Endothelial cell of umbilical vein (primary cell): ENCODE measurements at regions not wholly inside any gene's neighbourhood (a gene's known extent, or its start where the extent isn't known, plus 50 kb on each side); places are given as distances from the start of the nearest gene placed in this dataset.

ENCODE experiments used
- BruUV-seq: library from RNA; stranded (reverse); fragments of 400-500 nt; replicated peaks from 2 replicates; lab custom pipeline; 2021; lab: Mats Ljungman, UMichigan
- CTCF ChIA-PET: fragments of 300-600, 350-600 bp; sonication (Branson Sonifier 250); formaldehyde crosslinking; loops from one replicate; lab custom pipeline; 2021; ENCODE audit warnings: antibody characterized with exemption, inconsistent platforms; lab: Charles Lee
- POLR2A ChIA-PET: fragments of 300-600, 350-600 bp; sonication (Branson Sonifier 250); formaldehyde crosslinking; loops from one replicate; lab custom pipeline; 2021; ENCODE audit warnings: antibody characterized with exemption, inconsistent platforms; lab: Charles Lee
- DNase-seq: peaks from one replicate; pipeline ENCODE4 v3.0.0-alpha.2; 2011; ENCODE audit warnings: low read depth, low spot score
- FAIRE-seq: peaks from 2 replicates; lab custom pipeline; 2011; peaks lifted over from hg19 to GRCh38; lab: Jason Lieb, UNC
- H2AFZ ChIP-seq: 2 replicates; pipeline ENCODE4 v1.6.0; 2012; ENCODE audit warnings: low read depth, low read length, control low read depth, inconsistent platforms
- H3K27ac ChIP-seq: 2 replicates; pipeline ENCODE4 v1.5.1; 2011; ENCODE audit warnings: low read depth, mild to moderate bottlenecking, control low read depth, low read length, moderate library complexity; ENCODE audit not compliant: insufficient read depth
- H3K27me3 ChIP-seq, 2 experiments: 2 replicates each; pipeline versions ENCODE4 v1.6.0 to v1.6.1; 2011; ENCODE audit warnings: low read length in 2 of 2, mixed read lengths in 1 of 2; ENCODE audit not compliant: control insufficient read depth in 2 of 2, insufficient read depth in 2 of 2
- H3K36me3 ChIP-seq, 2 experiments: 2 replicates in 1 of 2; 3 replicates in 1 of 2; pipeline ENCODE4 v1.5.1; 2011; ENCODE audit warnings: low read length in 2 of 2, mild to moderate bottlenecking in 1 of 2, moderate library complexity in 1 of 2; ENCODE audit not compliant: control insufficient read depth in 2 of 2, insufficient read depth in 2 of 2; ENCODE audit errors: extremely low read depth in 1 of 2
- H3K4me1 ChIP-seq: 3 replicates; pipeline ENCODE4 v1.5.1; 2011; ENCODE audit warnings: mild to moderate bottlenecking, low read length; ENCODE audit not compliant: control insufficient read depth, insufficient read depth; ENCODE audit errors: extremely low read depth
- H3K4me2 ChIP-seq: 2 replicates; pipeline ENCODE4 v1.6.1; 2011; ENCODE audit warnings: low read length, control low read depth, mixed read lengths; ENCODE audit not compliant: insufficient read depth
- H3K4me3 ChIP-seq, 3 experiments: fragments of 200-600 bp in 1 of 3; sonication (generic), shearing (Covaris generic) in 1 of 3; replicated peaks in 1 of 3; 2 replicates each; pipeline ENCODE4 v1.5.1; 2011 to 2016; ENCODE audit warnings: control low read depth in 3 of 3, low read length in 3 of 3, mild to moderate bottlenecking in 2 of 3, inconsistent platforms in 1 of 3, low read depth in 1 of 3, moderate library complexity in 1 of 3; ENCODE audit not compliant: insufficient read depth in 1 of 3
- H3K79me2 ChIP-seq: 2 replicates; pipeline ENCODE4 v1.6.0; 2012; ENCODE audit warnings: low read length, inconsistent platforms; ENCODE audit not compliant: control insufficient read depth, insufficient read depth
- H3K9ac ChIP-seq: replicated peaks from 2 replicates; pipeline ENCODE3; 2011; ENCODE audit warnings: low read length, control low read depth; ENCODE audit not compliant: insufficient read depth; ENCODE audit errors: extremely low read depth
- H3K9me1 ChIP-seq: replicated peaks from 3 replicates; pipeline ENCODE4 v1.6.0; 2011; ENCODE audit warnings: mild to moderate bottlenecking, low read length; ENCODE audit not compliant: control insufficient read depth, insufficient read depth; ENCODE audit errors: extremely low read depth
- H3K9me3 ChIP-seq: replicated peaks from 2 replicates; pipeline ENCODE4 v1.5.1; 2012; ENCODE audit warnings: low read length, inconsistent platforms; ENCODE audit not compliant: control insufficient read depth, insufficient read depth
- H4K20me1 ChIP-seq: replicated peaks from 2 replicates; pipeline ENCODE3; 2011; ENCODE audit warnings: mild to moderate bottlenecking, low read length; ENCODE audit not compliant: control insufficient read depth, insufficient read depth; ENCODE audit errors: extremely low read depth
- CTCF ChIP-seq, 2 donors: IDR thresholded peaks; 1 replicate in 1 of 2; 2 replicates in 1 of 2; pipeline ENCODE4 v1.5.1; 2011; ENCODE audit warnings: low read length in 2 of 2, mild to moderate bottlenecking in 2 of 2, moderate library complexity in 2 of 2, control low read depth in 1 of 2, inconsistent platforms in 1 of 2, low read depth in 1 of 2; ENCODE audit not compliant: insufficient read depth in 1 of 2; ENCODE audit errors: extremely low read depth in 1 of 2
- EZH2 ChIP-seq: IDR thresholded peaks from 2 replicates; pipeline ENCODE4 v1.6.1; 2012; ENCODE audit warnings: borderline replicate concordance, low read depth, mild to moderate bottlenecking, moderate library complexity, low read length, inconsistent platforms; ENCODE audit not compliant: severe bottlenecking
- FOS ChIP-seq: IDR thresholded peaks from 2 replicates; pipeline ENCODE4 v1.6.1; 2011; ENCODE audit warnings: mild to moderate bottlenecking, low read length, moderate library complexity, borderline replicate concordance; ENCODE audit not compliant: insufficient read depth
- GATA2 ChIP-seq: IDR thresholded peaks from 2 replicates; pipeline ENCODE4 v1.7.0; 2011; ENCODE audit warnings: low read depth, mild to moderate bottlenecking, moderate library complexity, mixed read lengths, low read length; ENCODE audit not compliant: insufficient read length, insufficient read depth
- JUN ChIP-seq: IDR thresholded peaks from 2 replicates; pipeline ENCODE4 v1.6.1; 2011; ENCODE audit warnings: borderline replicate concordance, low read depth; ENCODE audit not compliant: insufficient read length, insufficient read depth
- POLR2A ChIP-seq: IDR thresholded peaks from 2 replicates; pipeline ENCODE4 v1.6.1; 2012; ENCODE audit warnings: low read depth, mild to moderate bottlenecking, control low read depth, low read length
- dilution Hi-C: fragments of 300-500 bp; cut with MboI; formaldehyde crosslinking; loops from one replicate; pipeline ENCODE4 v1.15.0; 2019; ENCODE audit warnings: low sequenced_read_pairs; ENCODE audit not compliant: extremely low pct_ligation_motif_present
- intact Hi-C: fragments of 100-400 bp; cut with micrococcal nuclease; formaldehyde crosslinking; loops from one replicate; pipeline ENCODE4 v1.10.0; 2022

GRCh38 chr14:23903442-23903841, 50.1 kb upstream of the DHRS4 start:
- intact Hi-C loops (no loop called here), dilution Hi-C loops (no loop called here)
- Histone ChIP-seq H3K79me2 (no peaks in the 10 kb centered on the region), H4K20me1 (no peaks in the 10 kb centered on the region), H3K4me2 (no peak overlapping the region), H3K9ac (no peak overlapping the region), H3K4me3 (no peak overlapping the region), H3K9me3 (no peaks in the 10 kb centered on the region), H3K4me1 (no peaks in the 10 kb centered on the region), H3K36me3 (no peaks in the 10 kb centered on the region), H3K9me1 (no peaks in the 10 kb centered on the region), H3K27me3 (peaks cover 0 to 3% of the 10 kb centered on the region in 2 experiments), H3K27ac (no peak overlapping the region), H2AFZ (no peak overlapping the region)
- FAIRE-seq (no peak), DNase-seq (no peak)
- ChIA-PET CTCF (interaction anchor here (1.3 kb wide), 1 partner anchor 238 kb away, joined by 3 read pairs; no protein-coding TSS in a partner anchor), POLR2A (no interaction called here)
- BruUV-seq: no TSS peak
- TF ChIP-seq JUN (no peak), POLR2A (no peak), EZH2 (no peak), CTCF (IDR thresholded peaks at IDR 0.05; ENCODE audit: extremely low read depth in 1 of 2, insufficient read depth in 1 of 2, low read depth in 1 of 2, low read length in 2 of 2) (no peak), GATA2 (no peak), FOS (no peak)
